ENCODE measurements at regions not wholly inside any gene's neighbourhood (a gene's known extent, or its start where the extent isn't known, plus 50 kb on each side); places are given as distances from the start of the nearest gene placed in this dataset.

DNA sequence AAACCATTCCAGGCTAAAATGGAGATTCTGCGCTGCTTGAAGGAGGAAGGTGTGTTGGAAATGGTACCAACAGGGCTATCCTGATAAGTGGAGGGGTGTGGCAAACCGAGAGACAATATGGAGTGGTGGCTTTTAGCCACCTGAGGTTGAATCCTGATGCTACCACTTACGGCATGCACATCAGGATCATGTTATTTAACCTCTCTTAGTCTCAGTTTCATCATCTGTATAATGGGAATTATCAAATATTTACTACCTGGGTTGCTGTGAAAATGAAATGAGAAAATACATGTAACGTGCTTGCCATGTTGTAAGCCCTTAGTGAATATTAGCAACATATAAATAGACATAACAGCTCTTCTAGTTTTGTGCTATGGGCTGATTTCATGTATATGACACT is 117.1 kb downstream of the TBX19 start:
- TF ChIP-seq, protein P1, sequence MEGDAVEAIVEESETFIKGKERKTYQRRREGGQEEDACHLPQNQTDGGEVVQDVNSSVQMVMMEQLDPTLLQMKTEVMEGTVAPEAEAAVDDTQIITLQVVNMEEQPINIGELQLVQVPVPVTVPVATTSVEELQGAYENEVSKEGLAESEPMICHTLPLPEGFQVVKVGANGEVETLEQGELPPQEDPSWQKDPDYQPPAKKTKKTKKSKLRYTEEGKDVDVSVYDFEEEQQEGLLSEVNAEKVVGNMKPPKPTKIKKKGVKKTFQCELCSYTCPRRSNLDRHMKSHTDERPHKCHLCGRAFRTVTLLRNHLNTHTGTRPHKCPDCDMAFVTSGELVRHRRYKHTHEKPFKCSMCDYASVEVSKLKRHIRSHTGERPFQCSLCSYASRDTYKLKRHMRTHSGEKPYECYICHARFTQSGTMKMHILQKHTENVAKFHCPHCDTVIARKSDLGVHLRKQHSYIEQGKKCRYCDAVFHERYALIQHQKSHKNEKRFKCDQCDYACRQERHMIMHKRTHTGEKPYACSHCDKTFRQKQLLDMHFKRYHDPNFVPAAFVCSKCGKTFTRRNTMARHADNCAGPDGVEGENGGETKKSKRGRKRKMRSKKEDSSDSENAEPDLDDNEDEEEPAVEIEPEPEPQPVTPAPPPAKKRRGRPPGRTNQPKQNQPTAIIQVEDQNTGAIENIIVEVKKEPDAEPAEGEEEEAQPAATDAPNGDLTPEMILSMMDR (IDR thresholded peaks at IDR 0.05) = no peak
- TF ChIP-seq POLR2A (IDR thresholded peaks at IDR 0.05) = no peak
